GM12874 (cell line): ENCODE measurements at regions not wholly inside any gene's neighbourhood (a gene's known extent, or its start where the extent isn't known, plus 50 kb on each side); places are given as distances from the start of the nearest gene placed in this dataset.

Source experiments
- TF ChIP-seq, protein P1 (sequence below): IDR thresholded peaks from 2 replicates; pipeline ENCODE4 v1.5.1; 2011; ENCODE audit warnings: low read depth, mild to moderate bottlenecking, control low read depth, low read length, moderate library complexity; ENCODE audit not compliant: insufficient read depth

GRCh38 chr5:117205894-117206293 is 631.3 kb upstream of the SEMA6A start:
- TF ChIP-seq, protein P1, sequence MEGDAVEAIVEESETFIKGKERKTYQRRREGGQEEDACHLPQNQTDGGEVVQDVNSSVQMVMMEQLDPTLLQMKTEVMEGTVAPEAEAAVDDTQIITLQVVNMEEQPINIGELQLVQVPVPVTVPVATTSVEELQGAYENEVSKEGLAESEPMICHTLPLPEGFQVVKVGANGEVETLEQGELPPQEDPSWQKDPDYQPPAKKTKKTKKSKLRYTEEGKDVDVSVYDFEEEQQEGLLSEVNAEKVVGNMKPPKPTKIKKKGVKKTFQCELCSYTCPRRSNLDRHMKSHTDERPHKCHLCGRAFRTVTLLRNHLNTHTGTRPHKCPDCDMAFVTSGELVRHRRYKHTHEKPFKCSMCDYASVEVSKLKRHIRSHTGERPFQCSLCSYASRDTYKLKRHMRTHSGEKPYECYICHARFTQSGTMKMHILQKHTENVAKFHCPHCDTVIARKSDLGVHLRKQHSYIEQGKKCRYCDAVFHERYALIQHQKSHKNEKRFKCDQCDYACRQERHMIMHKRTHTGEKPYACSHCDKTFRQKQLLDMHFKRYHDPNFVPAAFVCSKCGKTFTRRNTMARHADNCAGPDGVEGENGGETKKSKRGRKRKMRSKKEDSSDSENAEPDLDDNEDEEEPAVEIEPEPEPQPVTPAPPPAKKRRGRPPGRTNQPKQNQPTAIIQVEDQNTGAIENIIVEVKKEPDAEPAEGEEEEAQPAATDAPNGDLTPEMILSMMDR: no peak

DNA sequence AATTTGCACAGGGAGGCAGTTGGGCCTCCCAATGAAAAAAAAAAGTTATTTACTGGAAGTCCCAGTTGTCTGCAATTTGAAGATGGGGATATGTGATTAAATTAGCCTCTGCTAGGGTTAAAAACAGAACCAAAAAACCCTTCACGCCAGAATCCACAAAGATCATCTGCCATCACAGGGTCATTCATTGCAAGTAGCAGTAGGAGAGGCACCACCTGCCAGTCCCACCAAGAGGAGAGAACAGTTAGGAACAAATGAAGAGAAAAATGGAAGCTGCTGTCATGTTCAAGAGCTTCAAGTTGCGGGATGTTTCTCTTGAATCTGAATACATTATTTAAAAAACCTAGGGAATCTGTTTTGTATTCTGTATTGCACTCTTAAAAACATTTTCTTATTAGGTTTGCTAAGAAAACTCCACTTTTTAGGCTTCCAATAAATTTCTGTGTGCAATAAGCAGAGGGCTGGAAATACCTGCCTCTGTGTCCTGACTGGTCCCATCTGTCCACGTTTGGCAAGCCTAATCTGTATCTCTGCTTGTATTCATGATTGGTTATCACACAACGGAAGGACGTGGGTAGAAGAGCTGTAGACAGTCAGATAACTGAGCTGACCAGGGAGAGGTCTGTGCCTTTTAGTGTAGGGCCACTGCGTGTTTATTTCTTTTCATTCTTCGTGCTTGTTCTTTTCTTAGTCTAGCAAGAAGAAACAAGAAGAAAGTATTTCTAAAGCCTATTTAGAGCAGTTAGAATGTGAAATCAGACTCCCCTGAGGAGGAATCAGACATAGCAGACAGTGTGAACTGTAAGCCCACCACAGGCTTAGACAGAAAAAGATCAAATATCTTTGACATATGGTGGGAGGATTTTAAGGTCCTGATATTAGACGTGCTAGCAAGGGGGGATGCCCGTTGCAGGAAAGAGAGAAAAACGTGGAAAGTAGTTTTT is 630.6 kb upstream of the SEMA6A start:
- TF ChIP-seq, protein P1: no peak

DNA sequence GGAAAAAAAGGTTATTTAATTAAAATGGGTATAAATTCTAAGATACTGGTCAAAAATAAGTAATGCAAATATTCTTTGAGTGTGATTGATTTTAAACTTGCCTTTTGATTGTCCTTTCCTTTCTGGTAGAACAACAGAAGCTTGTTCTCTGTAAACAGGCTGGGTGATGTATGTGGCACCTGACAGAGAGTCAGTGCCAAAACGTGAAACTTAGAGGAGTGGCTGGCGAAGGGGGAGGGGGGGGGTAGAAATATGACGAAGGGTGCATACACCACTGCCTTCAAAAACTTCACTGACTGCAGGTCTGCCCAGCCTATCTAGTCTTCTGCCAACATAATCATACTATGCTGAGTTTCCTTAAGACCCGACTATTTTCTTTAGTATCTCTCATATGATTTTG is 629.8 kb upstream of the SEMA6A start:
- TF ChIP-seq, protein P1: no peak

GRCh38 chr5:117203584-117203983 is 629.0 kb upstream of the SEMA6A start:
- TF ChIP-seq, protein P1: no peak

- TF ChIP-seq, protein P1: no peak
These were observed 626.4 kb upstream of the SEMA6A start for GRCh38 chr5:117201001-117201400.

DNA sequence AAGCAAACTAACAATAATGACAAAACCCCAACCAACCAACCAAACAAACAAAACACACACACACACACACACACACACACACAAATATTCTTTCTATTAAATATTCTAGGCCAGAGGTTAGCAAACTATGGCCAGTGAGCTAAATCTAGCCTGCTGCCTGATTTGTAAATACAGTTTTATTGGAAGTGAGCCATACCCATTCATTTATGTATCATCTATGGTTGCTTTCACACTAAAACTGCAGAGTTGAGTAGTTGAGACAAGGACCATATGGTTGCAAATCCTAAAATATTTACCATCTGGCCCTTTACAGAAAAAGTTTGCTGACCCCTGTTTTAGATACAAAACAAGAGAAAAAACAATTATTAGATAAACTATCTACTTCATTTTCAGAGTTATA is 620.5 kb upstream of the SEMA6A start:
- TF ChIP-seq, protein P1: no peak

GRCh38 chr5:117191251-117191650 is 616.6 kb upstream of the SEMA6A start:
- TF ChIP-seq, protein P1: no peak
